ENCODE measurements at regions not wholly inside any gene's neighbourhood (a gene's known extent, or its start where the extent isn't known, plus 50 kb on each side); places are given as distances from the start of the nearest gene placed in this dataset.
A peak's percentile ranks its signal among the peaks of the same experiment; 100 is the strongest.

DNA sequence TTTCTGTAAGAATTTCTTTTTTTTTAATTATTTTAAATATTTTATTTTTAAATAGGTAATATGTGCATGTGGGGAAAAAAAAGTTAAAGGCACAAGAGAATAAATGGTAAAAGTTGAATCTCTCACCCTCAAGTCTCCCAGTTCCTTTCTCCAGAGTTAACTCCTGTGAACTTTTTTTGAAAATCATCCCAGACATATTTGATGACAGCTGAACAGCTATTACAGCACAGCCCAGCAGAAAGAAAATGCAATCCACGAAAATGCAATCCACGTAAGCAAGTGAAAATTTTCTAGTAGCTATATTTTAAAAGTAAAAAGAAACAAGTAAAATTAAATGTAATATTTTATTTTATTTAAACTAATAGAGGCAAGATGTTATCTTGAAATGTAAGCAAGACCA is 310.0 kb upstream of the RUNX1 start:
- no peak for DNase-seq (ENCODE audit: extremely low read depth, low read depth)
- TF ChIP-seq, protein P1, sequence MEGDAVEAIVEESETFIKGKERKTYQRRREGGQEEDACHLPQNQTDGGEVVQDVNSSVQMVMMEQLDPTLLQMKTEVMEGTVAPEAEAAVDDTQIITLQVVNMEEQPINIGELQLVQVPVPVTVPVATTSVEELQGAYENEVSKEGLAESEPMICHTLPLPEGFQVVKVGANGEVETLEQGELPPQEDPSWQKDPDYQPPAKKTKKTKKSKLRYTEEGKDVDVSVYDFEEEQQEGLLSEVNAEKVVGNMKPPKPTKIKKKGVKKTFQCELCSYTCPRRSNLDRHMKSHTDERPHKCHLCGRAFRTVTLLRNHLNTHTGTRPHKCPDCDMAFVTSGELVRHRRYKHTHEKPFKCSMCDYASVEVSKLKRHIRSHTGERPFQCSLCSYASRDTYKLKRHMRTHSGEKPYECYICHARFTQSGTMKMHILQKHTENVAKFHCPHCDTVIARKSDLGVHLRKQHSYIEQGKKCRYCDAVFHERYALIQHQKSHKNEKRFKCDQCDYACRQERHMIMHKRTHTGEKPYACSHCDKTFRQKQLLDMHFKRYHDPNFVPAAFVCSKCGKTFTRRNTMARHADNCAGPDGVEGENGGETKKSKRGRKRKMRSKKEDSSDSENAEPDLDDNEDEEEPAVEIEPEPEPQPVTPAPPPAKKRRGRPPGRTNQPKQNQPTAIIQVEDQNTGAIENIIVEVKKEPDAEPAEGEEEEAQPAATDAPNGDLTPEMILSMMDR (IDR thresholded peaks at IDR 0.05; ENCODE audit: low read depth, low read length), result no peak

DNA sequence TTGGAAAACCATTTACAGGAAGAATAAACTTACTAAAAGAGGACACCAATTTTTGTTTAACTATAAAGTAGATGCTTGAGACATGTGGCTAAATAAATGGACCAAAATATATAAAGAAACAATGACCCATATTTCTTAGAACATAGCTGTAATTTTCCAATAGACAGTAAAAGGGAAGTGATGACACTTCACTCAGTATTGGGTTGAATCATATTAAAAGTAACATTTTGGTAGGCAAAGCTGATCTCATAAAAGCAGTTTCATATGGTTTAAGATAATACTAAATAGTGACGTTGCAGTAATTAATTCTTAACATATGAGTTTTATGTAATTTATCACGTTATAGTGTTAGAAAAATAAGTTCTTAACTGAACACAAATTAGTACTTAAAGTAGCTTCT is 308.9 kb upstream of the RUNX1 start:
- TF ChIP-seq, protein P1 (IDR thresholded peaks at IDR 0.05; ENCODE audit: low read depth, low read length), result no peak
- no peak for DNase-seq (ENCODE audit: extremely low read depth, low read depth)

DNA sequence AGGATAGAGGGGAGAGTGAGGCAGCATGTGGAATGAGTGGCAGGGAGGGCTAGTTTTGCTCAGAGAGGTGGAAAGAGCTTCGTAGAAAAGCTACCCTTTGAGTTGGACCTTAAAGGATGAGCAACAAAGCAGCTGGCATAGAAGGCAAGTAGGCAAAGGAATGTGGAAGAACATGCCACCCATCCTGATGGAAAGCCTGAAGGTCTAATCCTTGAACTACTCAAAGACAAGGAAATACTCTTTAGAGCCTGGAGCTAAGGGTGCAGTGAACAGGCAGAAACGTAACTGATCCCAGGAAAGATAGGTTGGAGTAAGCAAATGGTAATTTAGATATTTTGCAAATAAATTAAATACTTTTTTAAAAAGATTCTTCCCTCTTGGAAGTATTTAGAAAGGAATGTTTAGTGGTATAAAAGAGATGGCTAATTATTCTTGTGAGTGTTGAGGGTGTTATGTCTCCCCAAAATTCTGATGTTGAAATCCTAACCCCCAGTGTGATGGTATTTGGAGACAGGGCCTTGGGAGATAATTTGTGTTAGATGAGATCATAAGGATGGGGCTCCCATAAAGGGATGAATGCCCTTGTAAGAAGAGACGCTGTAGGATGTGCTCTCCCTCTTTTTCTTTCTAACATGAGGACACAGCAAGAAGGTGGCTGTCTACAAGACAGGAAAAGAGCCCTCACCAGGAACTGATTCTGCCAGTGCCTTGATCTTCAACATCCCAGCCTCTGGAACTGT is 308.1 kb upstream of the RUNX1 start:
- TF ChIP-seq, protein P1 (IDR thresholded peaks at IDR 0.05; ENCODE audit: low read depth, low read length), result no peak
- DNase-seq (ENCODE audit: extremely low read depth, low read depth), result no peak

DNA sequence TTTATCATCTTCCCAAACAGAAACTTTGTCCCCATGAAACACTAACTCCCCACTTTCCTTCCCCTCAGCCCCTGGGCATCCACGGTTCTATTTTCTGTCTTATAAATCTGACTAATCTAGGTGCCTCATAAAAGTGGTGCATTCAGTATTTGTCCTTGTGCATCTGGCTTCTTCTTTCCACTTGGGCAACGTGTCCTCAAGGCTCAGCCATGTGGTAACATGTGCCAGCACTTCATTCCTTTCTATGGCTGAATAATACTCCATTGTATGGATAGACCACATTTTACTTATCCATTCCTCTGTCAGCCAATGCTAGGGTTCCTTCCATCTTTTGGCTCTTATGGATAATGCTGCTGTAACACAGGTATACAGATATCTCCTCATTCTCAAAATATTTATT is 305.0 kb upstream of the RUNX1 start:
- no peak for DNase-seq (ENCODE audit: extremely low read depth, low read depth)
- TF ChIP-seq, protein P1 (IDR thresholded peaks at IDR 0.05; ENCODE audit: low read depth, low read length), result no peak

DNA sequence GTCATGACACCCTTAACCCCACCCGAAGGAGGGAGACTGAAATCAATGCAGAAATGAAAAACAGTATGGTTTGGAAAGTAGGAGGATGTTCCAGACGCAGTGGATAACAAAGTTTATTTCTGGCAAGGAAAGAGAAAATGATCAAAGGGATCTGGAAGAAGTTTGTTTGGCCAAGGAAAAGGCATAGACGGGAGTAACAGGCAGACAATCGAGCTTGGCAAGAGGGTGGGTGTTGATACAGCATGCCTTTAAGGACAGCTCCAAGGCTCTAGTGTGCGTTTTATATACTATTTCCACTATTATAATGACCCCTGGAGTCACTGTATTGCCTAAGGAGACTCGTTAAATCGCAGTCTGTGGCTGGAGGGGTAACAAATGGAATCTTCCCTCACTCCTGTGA is 303.7 kb upstream of the RUNX1 start:
- no peak for DNase-seq (ENCODE audit: extremely low read depth, low read depth)
- TF ChIP-seq, protein P1 (IDR thresholded peaks at IDR 0.05; ENCODE audit: low read depth, low read length), result no peak

DNA sequence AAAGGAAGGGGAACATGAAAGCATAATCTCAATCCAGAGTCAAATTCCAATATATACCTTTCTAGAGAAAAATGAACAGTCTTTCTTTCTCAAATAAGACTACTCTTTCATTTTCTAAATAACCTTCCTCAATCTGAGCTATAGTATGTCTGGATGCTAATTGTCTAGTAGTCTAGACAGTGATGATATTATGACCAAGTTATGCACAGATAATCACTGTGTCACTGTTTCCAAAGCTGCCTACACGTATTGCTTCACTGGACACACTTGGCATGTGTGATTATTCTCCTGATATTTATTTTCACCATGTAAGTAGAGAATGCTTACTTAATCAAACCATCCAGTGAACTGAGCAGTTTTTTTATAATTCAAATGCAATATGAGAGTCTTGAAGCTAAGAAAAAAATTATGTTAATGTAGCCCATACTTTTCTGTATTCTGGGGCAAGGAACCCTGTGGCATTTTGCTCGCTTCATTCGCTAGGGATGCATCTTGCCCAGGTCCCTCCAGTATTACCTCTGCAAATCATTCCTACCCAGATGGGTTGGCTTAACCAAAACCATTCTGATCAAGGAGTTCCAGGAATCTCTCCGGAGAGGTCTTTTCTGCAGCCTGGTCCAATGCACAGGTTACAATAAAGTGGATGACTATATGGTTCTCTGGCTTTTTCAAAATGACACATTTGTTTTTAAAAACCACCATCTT is 303.1 kb upstream of the RUNX1 start:
- DNase-seq (ENCODE audit: extremely low read depth, low read depth), result peak; percentile 31
- TF ChIP-seq, protein P1 (IDR thresholded peaks at IDR 0.05; ENCODE audit: low read depth, low read length), result no peak

DNA sequence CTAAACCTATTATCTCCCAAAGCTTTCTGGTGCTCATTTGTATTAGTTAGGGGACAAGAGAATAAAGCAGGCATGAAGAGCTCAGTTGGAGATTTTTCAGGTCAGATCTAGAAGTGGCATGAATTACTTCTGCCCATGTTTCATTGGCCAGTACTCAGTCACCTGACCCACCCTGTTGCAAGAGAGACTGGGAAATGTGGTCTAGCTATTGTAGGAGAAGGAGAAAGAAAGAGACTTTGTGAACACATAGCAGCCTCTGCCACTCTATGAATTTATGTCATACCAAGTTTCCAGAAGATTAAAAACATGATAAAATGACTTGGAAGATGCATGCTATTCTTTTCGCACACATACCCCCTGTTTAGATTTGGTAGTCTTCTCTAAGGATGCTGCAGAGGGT is 302.3 kb upstream of the RUNX1 start:
- TF ChIP-seq, protein P1 (IDR thresholded peaks at IDR 0.05; ENCODE audit: low read depth, low read length), result no peak
- no peak for DNase-seq (ENCODE audit: extremely low read depth, low read depth)

Measured in AG09319 (cell line).